ENCODE measurements at regions not wholly inside any gene's neighbourhood (a gene's known extent, or its start where the extent isn't known, plus 50 kb on each side); places are given as distances from the start of the nearest gene placed in this dataset.

DNA sequence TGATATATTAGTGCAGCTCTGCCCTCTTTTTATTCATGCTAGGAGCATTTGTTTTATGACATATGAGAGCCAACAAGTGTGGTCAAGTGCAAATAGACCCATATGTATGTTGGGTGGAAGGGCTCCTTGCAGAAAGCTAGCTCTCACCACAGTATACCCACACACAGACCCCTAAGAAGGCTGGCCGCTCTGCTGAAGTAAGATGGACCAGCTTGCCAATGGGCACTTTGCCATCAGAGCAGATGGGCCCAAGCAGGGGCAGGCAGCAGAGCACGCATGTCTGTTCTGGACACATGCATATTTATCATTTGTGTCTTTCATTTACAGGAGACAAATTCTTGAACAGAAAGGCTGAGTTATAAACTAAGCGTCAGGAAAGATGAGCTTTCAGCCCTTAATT, 187.5 kb upstream of the DTNA start (continued):
- TF ChIP-seq ZNF331 (CRISPR knock-in tag; IDR thresholded peaks at IDR 0.05; ENCODE audit: low read depth): no peak

DNA sequence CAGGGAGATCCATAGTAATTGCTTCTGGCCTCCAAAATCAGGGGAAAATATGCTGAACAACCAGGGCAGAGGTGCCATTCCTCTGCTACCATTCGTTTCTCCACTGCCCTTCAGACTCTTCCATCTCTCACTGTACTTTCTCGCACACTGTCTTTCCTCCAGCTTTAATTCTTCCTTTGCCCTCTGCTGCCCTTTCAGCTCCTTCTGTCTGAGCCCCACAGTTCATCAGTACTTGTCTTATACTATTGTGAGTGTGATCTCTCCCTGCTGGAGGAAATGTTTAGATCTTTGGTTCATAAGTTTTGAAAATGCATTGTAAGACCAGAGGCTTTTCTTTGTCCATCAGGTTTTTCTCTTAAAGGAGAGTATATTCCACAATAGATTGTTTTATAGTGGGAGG, 184.9 kb upstream of the DTNA start:
- H3K79me2 ChIP-seq (replicated peaks; ENCODE audit: insufficient read depth): no peaks in the 10 kb centered on the region

DNA sequence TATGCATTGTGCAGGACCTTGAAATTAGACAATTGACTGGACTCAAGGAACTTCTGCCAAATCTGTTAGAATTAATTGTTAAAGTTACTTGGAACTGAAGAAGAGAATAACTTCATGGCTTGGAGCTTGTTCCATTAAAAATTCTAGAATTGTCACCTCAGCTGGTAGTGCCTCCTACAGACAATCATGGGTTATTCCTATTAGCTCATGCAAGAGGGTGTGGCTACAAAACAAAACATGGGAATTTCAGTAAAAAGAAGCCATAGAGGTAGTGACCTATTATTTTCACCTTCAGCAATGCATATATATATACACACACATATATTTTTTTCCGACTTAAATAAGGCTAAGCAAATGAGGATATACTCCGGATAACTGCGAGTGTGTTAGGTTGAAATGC, 181.9 kb upstream of the DTNA start:
- no peaks in the 10 kb centered on the region for H3K27me3 ChIP-seq (ENCODE audit: insufficient read depth)
- DNase-seq (ENCODE audit: low spot score): peak; percentile 33
- no peaks in the 10 kb centered on the region for H3K9me2 ChIP-seq (ENCODE audit: insufficient read depth)
- no peak overlapping the region for H3K4me2 ChIP-seq
- peaks cover 23% of the 10 kb centered on the region for H3K4me1 Mint-ChIP-seq
- H3K4me3 Mint-ChIP-seq: no peak overlapping the region
- H3K27me3 Mint-ChIP-seq (ENCODE audit: insufficient read depth, low read depth, poor library complexity): peaks cover 2% of the 10 kb centered on the region
- H3K27ac ChIP-seq (ENCODE audit: low read depth): no peak overlapping the region
- ATAC-seq: peak; percentile 42; the same call in 1 of the 3 replicates
- H3F3A ChIP-seq (replicated peaks; ENCODE audit: low read depth): no peaks in the 10 kb centered on the region
- no peaks in the 10 kb centered on the region for H3K36me3 Mint-ChIP-seq (ENCODE audit: low read depth)
- H3K4me1 ChIP-seq (ENCODE audit: insufficient read depth): peaks cover 29% of the 10 kb centered on the region
- H3K79me2 ChIP-seq (replicated peaks; ENCODE audit: insufficient read depth): no peaks in the 10 kb centered on the region
- no peaks in the 10 kb centered on the region for H3K9me3 Mint-ChIP-seq
- H4K20me1 ChIP-seq (replicated peaks; ENCODE audit: insufficient read depth): no peaks in the 10 kb centered on the region
- H3K27ac Mint-ChIP-seq: no peak overlapping the region
- no peak overlapping the region for H3K4me3 ChIP-seq
- H2AFZ ChIP-seq: no peak overlapping the region
- H3K36me3 ChIP-seq (ENCODE audit: insufficient read depth): no peaks in the 10 kb centered on the region
- TF ChIP-seq, protein P1, sequence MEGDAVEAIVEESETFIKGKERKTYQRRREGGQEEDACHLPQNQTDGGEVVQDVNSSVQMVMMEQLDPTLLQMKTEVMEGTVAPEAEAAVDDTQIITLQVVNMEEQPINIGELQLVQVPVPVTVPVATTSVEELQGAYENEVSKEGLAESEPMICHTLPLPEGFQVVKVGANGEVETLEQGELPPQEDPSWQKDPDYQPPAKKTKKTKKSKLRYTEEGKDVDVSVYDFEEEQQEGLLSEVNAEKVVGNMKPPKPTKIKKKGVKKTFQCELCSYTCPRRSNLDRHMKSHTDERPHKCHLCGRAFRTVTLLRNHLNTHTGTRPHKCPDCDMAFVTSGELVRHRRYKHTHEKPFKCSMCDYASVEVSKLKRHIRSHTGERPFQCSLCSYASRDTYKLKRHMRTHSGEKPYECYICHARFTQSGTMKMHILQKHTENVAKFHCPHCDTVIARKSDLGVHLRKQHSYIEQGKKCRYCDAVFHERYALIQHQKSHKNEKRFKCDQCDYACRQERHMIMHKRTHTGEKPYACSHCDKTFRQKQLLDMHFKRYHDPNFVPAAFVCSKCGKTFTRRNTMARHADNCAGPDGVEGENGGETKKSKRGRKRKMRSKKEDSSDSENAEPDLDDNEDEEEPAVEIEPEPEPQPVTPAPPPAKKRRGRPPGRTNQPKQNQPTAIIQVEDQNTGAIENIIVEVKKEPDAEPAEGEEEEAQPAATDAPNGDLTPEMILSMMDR (conservative IDR thresholded peaks at IDR 0.05; ENCODE audit: low read depth in 2 of 2): peak in 1 of 2 experiments; percentile 39; a peak in 3 of 4 replicates
- TF ChIP-seq EZH2phosphoT487 (IDR thresholded peaks at IDR 0.05; ENCODE audit: unreplicated experiment) (no peak), ZNF331 (CRISPR knock-in tag; IDR thresholded peaks at IDR 0.05; ENCODE audit: low read depth) (no peak)

More for the DNA sequence above, 184.9 kb upstream of the DTNA start:
- Histone ChIP-seq H3K36me3 (ENCODE audit: insufficient read depth) (no peaks in the 10 kb centered on the region), H3K4me2 (no peak overlapping the region), H3K27ac (ENCODE audit: low read depth) (no peak overlapping the region), H3K4me3 (no peak overlapping the region), H3K9me2 (ENCODE audit: insufficient read depth) (no peaks in the 10 kb centered on the region), H4K20me1 (replicated peaks; ENCODE audit: insufficient read depth) (no peaks in the 10 kb centered on the region), H3F3A (replicated peaks; ENCODE audit: low read depth) (no peaks in the 10 kb centered on the region), H3K4me1 (ENCODE audit: insufficient read depth) (peaks cover 7% of the 10 kb centered on the region; the same call in 1 of the 2 replicates), H2AFZ (no peak overlapping the region), H3K27me3 (ENCODE audit: insufficient read depth) (no peaks in the 10 kb centered on the region)
- ATAC-seq (no peak), DNase-seq (ENCODE audit: low spot score) (no peak)
- H3K9me3 Mint-ChIP-seq: no peaks in the 10 kb centered on the region
- H3K4me3 Mint-ChIP-seq: no peak overlapping the region
- TF ChIP-seq EZH2phosphoT487 (IDR thresholded peaks at IDR 0.05; ENCODE audit: unreplicated experiment): no peak
- TF ChIP-seq, protein P2, sequence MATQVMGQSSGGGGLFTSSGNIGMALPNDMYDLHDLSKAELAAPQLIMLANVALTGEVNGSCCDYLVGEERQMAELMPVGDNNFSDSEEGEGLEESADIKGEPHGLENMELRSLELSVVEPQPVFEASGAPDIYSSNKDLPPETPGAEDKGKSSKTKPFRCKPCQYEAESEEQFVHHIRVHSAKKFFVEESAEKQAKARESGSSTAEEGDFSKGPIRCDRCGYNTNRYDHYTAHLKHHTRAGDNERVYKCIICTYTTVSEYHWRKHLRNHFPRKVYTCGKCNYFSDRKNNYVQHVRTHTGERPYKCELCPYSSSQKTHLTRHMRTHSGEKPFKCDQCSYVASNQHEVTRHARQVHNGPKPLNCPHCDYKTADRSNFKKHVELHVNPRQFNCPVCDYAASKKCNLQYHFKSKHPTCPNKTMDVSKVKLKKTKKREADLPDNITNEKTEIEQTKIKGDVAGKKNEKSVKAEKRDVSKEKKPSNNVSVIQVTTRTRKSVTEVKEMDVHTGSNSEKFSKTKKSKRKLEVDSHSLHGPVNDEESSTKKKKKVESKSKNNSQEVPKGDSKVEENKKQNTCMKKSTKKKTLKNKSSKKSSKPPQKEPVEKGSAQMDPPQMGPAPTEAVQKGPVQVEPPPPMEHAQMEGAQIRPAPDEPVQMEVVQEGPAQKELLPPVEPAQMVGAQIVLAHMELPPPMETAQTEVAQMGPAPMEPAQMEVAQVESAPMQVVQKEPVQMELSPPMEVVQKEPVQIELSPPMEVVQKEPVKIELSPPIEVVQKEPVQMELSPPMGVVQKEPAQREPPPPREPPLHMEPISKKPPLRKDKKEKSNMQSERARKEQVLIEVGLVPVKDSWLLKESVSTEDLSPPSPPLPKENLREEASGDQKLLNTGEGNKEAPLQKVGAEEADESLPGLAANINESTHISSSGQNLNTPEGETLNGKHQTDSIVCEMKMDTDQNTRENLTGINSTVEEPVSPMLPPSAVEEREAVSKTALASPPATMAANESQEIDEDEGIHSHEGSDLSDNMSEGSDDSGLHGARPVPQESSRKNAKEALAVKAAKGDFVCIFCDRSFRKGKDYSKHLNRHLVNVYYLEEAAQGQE (IDR thresholded peaks at IDR 0.05; ENCODE audit: unreplicated experiment): no peak
- peaks cover 8% of the 10 kb centered on the region for H3K4me1 Mint-ChIP-seq
- no peak overlapping the region for H3K27ac Mint-ChIP-seq
- no peaks in the 10 kb centered on the region for H3K36me3 Mint-ChIP-seq (ENCODE audit: low read depth)
- peaks cover 1% of the 10 kb centered on the region for H3K27me3 Mint-ChIP-seq (ENCODE audit: insufficient read depth, low read depth, poor library complexity)

Measured in GM23338 (cell line).